ENCODE measurements at regions not wholly inside any gene's neighbourhood (a gene's known extent, or its start where the extent isn't known, plus 50 kb on each side); places are given as distances from the start of the nearest gene placed in this dataset.
"Not testable (repeated sequence)": the region's sequence is repeated elsewhere in the genome, so short reads cannot be mapped to it uniquely, and the experiment has no call there.

GRCh38 chr5:158233735-158234322 lies 374.9 kb upstream of the CLINT1 start:
- Histone ChIP-seq H3K27me3 (ENCODE audit: low read length) (no peaks in the 10 kb centered on the region), H3F3A (ENCODE audit: insufficient read depth) (no peaks in the 10 kb centered on the region), H3K9me3 (ENCODE audit: insufficient read depth, low read length) (no peaks in the 10 kb centered on the region), H3K79me2 (ENCODE audit: insufficient read depth, low read length) (no peaks in the 10 kb centered on the region), H3K9ac (ENCODE audit: low read length) (no peak overlapping the region), H2AFZ (ENCODE audit: low read depth, low read length, severe bottlenecking) (no peak overlapping the region), H3K4me3 (ENCODE audit: insufficient read depth, low read length, poor library complexity, severe bottlenecking) (no peak overlapping the region), H3K4me2 (ENCODE audit: low read depth, low read length, poor library complexity, severe bottlenecking) (no peak overlapping the region), H3K27ac (ENCODE audit: low read depth, low read length) (no peak overlapping the region), H3K9me2 (replicated peaks; ENCODE audit: insufficient read depth, low read length) (no peaks in the 10 kb centered on the region), H4K20me1 (ENCODE audit: low read depth, low read length) (no peaks in the 10 kb centered on the region), H3K36me3 (ENCODE audit: low read length) (no peaks in the 10 kb centered on the region)
- TF ChIP-seq CTCF (IDR thresholded peaks at IDR 0.05; ENCODE audit: insufficient read depth, low read length, poor library complexity, severe bottlenecking) (no peak), EZH2phosphoT487 (conservative IDR thresholded peaks at IDR 0.05; ENCODE audit: low read length) (no peak)

- H3K27me3 ChIP-seq (ENCODE audit: low read length); H3K27ac ChIP-seq (ENCODE audit: low read depth, low read length); H3F3A ChIP-seq (ENCODE audit: insufficient read depth); H3K4me3 ChIP-seq (ENCODE audit: insufficient read depth, low read length, poor library complexity, severe bottlenecking); H3K4me2 ChIP-seq (ENCODE audit: low read depth, low read length, poor library complexity, severe bottlenecking); H3K9ac ChIP-seq (ENCODE audit: low read length); H3K79me2 ChIP-seq (ENCODE audit: insufficient read depth, low read length); H3K36me3 ChIP-seq (ENCODE audit: low read length); H2AFZ ChIP-seq (ENCODE audit: low read depth, low read length, severe bottlenecking); H3K9me2 ChIP-seq (replicated peaks; ENCODE audit: insufficient read depth, low read length); H3K9me3 ChIP-seq (ENCODE audit: insufficient read depth, low read length); H4K20me1 ChIP-seq (ENCODE audit: low read depth, low read length): not testable (repeated sequence)
These were observed 368.4 kb upstream of the CLINT1 start for GRCh38 chr5:158227314-158227713.

DNA sequence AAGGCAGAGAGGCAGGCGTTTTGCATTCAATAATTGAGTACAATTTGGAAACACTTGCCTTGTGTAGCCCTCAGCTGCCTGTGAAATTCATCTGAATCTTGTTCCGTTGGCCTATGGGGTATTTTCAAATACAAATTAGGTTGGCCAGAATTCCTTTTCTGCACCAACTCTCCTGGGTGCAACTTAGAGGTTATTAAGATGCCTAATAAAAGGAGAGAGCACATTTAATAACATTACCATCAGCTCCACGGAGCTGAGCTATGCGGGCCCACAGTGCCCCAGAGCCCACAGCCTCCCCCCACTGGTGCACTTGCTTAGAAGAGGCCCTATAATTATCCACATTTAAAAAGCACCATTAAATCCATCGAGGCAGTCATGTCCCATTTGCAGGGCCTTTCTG lies 367.6 kb upstream of the CLINT1 start:
- H3K27ac ChIP-seq (ENCODE audit: low read depth, low read length), result no peak overlapping the region
- H3K9me3 ChIP-seq (ENCODE audit: insufficient read depth, low read length), result no peaks in the 10 kb centered on the region
- no peaks in the 10 kb centered on the region for H3K27me3 ChIP-seq (ENCODE audit: low read length)
- no peak overlapping the region for H3K4me2 ChIP-seq (ENCODE audit: low read depth, low read length, poor library complexity, severe bottlenecking)
- H3F3A ChIP-seq (ENCODE audit: insufficient read depth), result no peaks in the 10 kb centered on the region
- no peaks in the 10 kb centered on the region for H3K36me3 ChIP-seq (ENCODE audit: low read length)
- no peaks in the 10 kb centered on the region for H3K9me2 ChIP-seq (replicated peaks; ENCODE audit: insufficient read depth, low read length)
- H2AFZ ChIP-seq (ENCODE audit: low read depth, low read length, severe bottlenecking), result no peak overlapping the region
- H3K4me3 ChIP-seq (ENCODE audit: insufficient read depth, low read length, poor library complexity, severe bottlenecking), result no peak overlapping the region
- TF ChIP-seq EZH2phosphoT487 (conservative IDR thresholded peaks at IDR 0.05; ENCODE audit: low read length) (no peak), CTCF (IDR thresholded peaks at IDR 0.05; ENCODE audit: insufficient read depth, low read length, poor library complexity, severe bottlenecking) (no peak)
- no peak overlapping the region for H3K9ac ChIP-seq (ENCODE audit: low read length)
- no peaks in the 10 kb centered on the region for H3K79me2 ChIP-seq (ENCODE audit: insufficient read depth, low read length)
- H4K20me1 ChIP-seq (ENCODE audit: low read depth, low read length), result no peaks in the 10 kb centered on the region

- TF ChIP-seq EZH2phosphoT487 (conservative IDR thresholded peaks at IDR 0.05; ENCODE audit: low read length) (no peak), CTCF (IDR thresholded peaks at IDR 0.05; ENCODE audit: insufficient read depth, low read length, poor library complexity, severe bottlenecking) (no peak)
These were observed 365.3 kb upstream of the CLINT1 start for GRCh38 chr5:158224253-158224652.

More at GRCh38 chr5:158224253-158224652, 365.3 kb upstream of the CLINT1 start:
- no peak overlapping the region for H3K27ac ChIP-seq (ENCODE audit: low read depth, low read length)
- H3K9ac ChIP-seq (ENCODE audit: low read length), result no peak overlapping the region
- no peaks in the 10 kb centered on the region for H3K27me3 ChIP-seq (ENCODE audit: low read length)
- no peaks in the 10 kb centered on the region for H3K9me3 ChIP-seq (ENCODE audit: insufficient read depth, low read length)
- no peak overlapping the region for H3K4me3 ChIP-seq (ENCODE audit: insufficient read depth, low read length, poor library complexity, severe bottlenecking)
- no peaks in the 10 kb centered on the region for H3K9me2 ChIP-seq (replicated peaks; ENCODE audit: insufficient read depth, low read length)
- H4K20me1 ChIP-seq (ENCODE audit: low read depth, low read length), result no peaks in the 10 kb centered on the region
- H3K4me2 ChIP-seq (ENCODE audit: low read depth, low read length, poor library complexity, severe bottlenecking), result no peak overlapping the region
- H3K79me2 ChIP-seq (ENCODE audit: insufficient read depth, low read length), result no peaks in the 10 kb centered on the region
- no peaks in the 10 kb centered on the region for H3F3A ChIP-seq (ENCODE audit: insufficient read depth)
- no peak overlapping the region for H2AFZ ChIP-seq (ENCODE audit: low read depth, low read length, severe bottlenecking)
- no peaks in the 10 kb centered on the region for H3K36me3 ChIP-seq (ENCODE audit: low read length)

Measured in SU-DHL-6 (cell line).